K562 (cell line): ENCODE measurements at regions not wholly inside any gene's neighbourhood (a gene's known extent, or its start where the extent isn't known, plus 50 kb on each side); places are given as distances from the start of the nearest gene placed in this dataset.
A peak's percentile ranks its signal among the peaks of the same experiment; 100 is the strongest.

ENCODE experiments used
- CTCF ChIP-seq, 3 experiments: IDR thresholded peaks in 2 of 3; conservative IDR thresholded peaks in 1 of 3; 2 replicates each; pipeline ENCODE4 v1.5.1; 2011 to 2012; ENCODE audit warnings: low read length in 3 of 3, mild to moderate bottlenecking in 3 of 3, control low read depth in 2 of 3, improper control_type of control experiment in 1 of 3, inconsistent platforms in 1 of 3, low read depth in 1 of 3, mixed read lengths in 1 of 3, moderate library complexity in 1 of 3; ENCODE audit not compliant: insufficient read depth in 2 of 3
- NR2F6 ChIP-seq: fragments of 450-650 bp; formaldehyde crosslinking; IDR thresholded peaks from 2 replicates; pipeline ENCODE4 v1.4.0; 2020; ENCODE audit warnings: mild to moderate bottlenecking
- REST ChIP-seq, 2 experiments: fragments of 450-650 bp; formaldehyde crosslinking in 1 of 2; IDR thresholded peaks; 2 replicates each; pipeline versions ENCODE4 v1.4.0 to v1.6.1; 2014 to 2020; ENCODE audit warnings: mild to moderate bottlenecking in 2 of 2, borderline replicate concordance in 1 of 2, low read depth in 1 of 2
- SMC3 ChIP-seq: conservative IDR thresholded peaks from 2 replicates; pipeline ENCODE4 v1.6.1; 2011; ENCODE audit warnings: low read depth, low read length, improper control_type of control experiment; ENCODE audit not compliant: insufficient read depth
- SREBF2 ChIP-seq: sonication (generic); formaldehyde crosslinking; IDR thresholded peaks from 2 replicates; pipeline ENCODE4 v1.4.0; 2020; ENCODE audit warnings: mild to moderate bottlenecking, missing genetic modification reagents
- TRIM25 ChIP-seq: fragments of 450-650 bp; IDR thresholded peaks from 2 replicates; pipeline ENCODE4 v1.7.0; 2016; ENCODE audit warnings: borderline replicate concordance
- ZBED1 ChIP-seq: IDR thresholded peaks from 2 replicates; pipeline ENCODE4 v1.6.1; 2014
- ZBTB12 ChIP-seq: fragments of 250-450 bp; sonication (Bioruptor Pico); IDR thresholded peaks from 2 replicates; pipeline ENCODE4 v1.4.0; 2020
- ZNF699 ChIP-seq: fragments of 250-450 bp; sonication (Bioruptor Pico); IDR thresholded peaks from 2 replicates; pipeline ENCODE4 v1.8.0; 2021; ENCODE audit warnings: mild to moderate bottlenecking, moderate library complexity; ENCODE audit not compliant: insufficient replicate concordance

- peak; percentile 2 to 50 (median 49); a peak in 3 of 6 replicates for TF ChIP-seq CTCF (IDR thresholded peaks at IDR 0.05 in 2 of 3, conservative IDR thresholded peaks at IDR 0.05 in 1 of 3; ENCODE audit: insufficient read depth in 2 of 3, low read depth in 1 of 3, low read length in 3 of 3)
- TF ChIP-seq NR2F6 (CRISPR knock-in tag) = no peak
- TF ChIP-seq SREBF2 = no peak
- TF ChIP-seq ZBED1 = no peak
- peak; percentile 21; the same call in 1 of the 2 replicates for TF ChIP-seq REST (IDR thresholded peaks at IDR 0.05; ENCODE audit: borderline replicate concordance)
- no peak for TF ChIP-seq REST (CRISPR knock-in tag; IDR thresholded peaks at IDR 0.05; ENCODE audit: low read depth)
- TF ChIP-seq ZNF699 = no peak
- no peak for TF ChIP-seq TRIM25
- TF ChIP-seq SMC3 = 0 out of 2 replicates have a peak, but pooled peaks have one; percentile 13
- no peak for TF ChIP-seq ZBTB12
- TF ChIP-seq, all 486 proteins: peak for 4
Measured at GRCh38 chr6:169930799-169931198, 179.4 kb downstream of the ERMARD start (continued).
